Renal pelvis (tissue), 1 donor: ENCODE measurements at regions not wholly inside any gene's neighbourhood (a gene's known extent, or its start where the extent isn't known, plus 50 kb on each side); places are given as distances from the start of the nearest gene placed in this dataset.
A peak's percentile ranks its signal among the peaks of the same experiment; 100 is the strongest.
"Not testable (repeated sequence)": the region's sequence is repeated elsewhere in the genome, so short reads cannot be mapped to it uniquely, and the experiment has no call there.

Experiments used
- DNase-seq: peaks from one replicate; pipeline ENCODE4 v3.0.0-alpha.2; 2013

DNA sequence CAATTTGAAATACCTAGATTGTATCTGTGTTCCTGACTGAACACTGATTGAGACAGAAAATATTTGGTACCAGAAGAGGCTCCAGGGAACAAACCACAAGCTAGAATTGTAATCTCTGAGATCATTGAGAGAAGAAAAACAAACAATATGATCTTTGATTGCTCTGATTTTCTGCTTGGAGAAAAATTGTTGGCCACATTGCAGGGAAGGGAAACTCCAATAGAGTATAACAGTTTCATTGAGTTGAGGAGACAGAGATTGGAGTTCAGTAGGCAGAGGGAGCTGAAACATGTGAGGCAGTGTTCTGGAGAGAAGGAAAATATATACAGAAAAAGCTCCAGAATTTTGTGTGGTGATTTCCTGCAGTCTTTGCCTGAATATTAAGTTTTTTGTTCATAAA lies 158.2 kb downstream of the C4orf33 start:
- no peak for DNase-seq

DNA sequence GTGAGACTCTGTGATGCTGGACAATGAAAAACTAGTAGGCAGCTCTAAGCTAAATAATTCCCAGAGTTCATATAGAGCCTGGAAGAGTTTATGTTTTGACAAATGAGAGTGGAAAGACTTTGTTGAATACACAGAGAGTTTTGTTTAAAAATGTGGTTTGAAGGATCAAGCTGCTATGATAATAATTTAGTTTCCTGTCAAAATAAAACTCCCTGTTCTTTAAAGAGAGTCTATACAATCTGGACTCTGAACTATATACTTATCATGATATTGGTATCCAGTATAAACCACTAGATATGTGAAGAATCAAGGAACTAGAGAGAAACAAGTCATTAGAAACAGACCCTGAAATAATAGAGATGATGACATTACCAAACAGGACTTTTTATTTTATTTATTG lies 158.6 kb downstream of the C4orf33 start:
- DNase-seq: no peak

DNA sequence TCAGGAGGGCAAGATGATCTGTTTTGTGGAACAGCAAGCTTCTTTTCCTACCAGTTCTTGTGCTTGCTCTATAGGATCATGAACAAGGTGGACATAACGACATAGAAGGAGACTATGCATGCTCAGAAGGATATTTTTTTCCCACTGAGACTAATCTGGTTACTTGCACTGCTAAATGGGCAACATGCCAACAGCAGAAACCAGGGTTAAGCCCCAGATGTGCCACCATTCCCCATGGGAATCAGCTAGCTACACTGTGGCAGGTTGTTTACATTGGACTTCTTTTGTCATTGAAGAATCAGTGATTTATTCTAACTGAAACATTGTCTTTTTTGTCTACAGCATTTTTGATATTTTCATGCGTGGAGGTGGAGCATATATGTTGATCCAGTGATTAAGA lies 165.6 kb downstream of the C4orf33 start:
- DNase-seq: no peak

DNA sequence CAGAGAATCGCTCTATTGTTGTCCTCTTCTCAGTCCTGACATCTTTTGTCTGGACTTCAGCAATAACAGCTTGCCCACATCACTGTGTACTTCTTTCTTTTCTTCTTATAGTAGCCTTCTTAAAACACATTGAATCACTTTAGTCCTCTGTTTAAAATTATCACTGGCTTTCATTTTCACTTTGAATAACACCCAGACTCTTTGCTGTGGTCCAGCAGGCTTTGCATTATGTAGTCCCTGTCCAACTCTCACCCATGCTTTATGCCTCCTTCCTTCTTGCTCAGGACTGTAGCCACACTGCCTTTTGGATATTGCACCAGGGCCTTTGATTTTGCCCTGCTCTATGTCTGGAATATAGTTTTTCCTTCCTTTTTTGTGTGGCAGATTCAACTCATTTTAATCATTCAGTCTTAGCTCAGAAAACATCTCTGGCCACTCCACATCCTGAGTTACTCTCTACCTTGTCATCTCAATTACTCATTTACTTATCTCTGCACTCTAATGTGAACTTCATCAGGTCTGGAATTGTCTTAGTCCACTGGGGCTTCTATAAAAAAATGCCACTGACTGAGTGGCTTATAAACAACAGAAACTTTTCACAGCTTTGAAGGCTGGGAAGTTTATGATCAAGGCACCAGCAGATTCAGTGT lies 168.2 kb downstream of the C4orf33 start:
- DNase-seq: no peak

DNA sequence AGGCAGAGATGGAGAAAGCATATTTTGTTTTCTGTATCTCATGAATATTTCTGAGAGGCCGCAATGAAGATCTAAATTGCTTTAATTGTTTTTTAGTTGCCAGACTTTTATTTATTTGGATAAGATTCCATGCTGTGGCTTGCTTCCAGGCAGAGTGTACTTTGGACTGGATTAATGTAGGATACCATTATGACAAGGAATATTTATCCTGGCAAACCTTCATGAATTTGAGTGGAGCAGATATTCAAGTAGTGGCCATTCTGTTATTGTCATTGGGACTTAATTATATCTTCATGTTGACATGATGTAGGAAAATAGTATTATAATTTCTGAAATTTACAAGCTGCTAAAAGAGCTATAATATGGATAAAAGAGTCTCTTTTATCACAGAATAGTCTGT lies 182.9 kb downstream of the C4orf33 start:
- peak; percentile 12 for DNase-seq

DNA sequence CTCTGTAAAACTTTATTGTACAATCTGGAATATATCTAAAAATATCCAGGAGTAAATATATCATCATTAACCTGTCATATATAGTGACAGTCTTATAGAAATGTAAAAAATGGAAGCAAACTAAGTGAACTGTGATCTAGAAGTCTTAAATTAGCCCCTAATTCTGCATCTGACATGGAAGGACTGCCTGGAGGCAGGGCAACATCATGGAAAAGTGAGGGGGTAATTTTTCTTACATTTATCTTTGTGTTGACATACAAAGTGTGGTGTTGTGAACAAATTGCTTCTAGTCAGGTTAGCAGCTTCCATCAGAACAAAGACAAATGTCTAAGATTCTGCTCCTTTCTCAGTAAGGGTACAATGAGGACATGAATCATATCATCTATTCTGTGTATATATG lies 186.3 kb downstream of the C4orf33 start:
- no peak for DNase-seq

DNA sequence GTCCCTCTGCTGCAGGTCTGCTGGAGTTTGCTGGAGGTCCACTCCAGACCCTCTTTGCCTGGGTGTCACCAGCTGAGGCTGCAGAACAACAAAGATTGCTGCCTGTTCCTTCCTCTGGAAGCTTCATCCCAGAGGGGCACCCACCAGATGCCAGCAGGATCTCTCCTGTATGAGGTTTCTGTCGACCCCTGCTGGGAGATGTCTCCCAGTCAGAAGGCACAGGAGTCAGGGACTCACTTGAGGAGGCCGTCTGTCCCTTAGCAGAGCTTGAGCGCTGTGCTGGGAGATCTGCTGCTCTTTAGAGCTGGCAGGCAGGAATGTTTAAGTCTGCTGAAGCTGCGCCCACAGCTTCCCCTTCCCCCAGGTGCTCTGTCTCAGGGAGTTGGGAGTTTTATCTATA lies 196.2 kb downstream of the C4orf33 start:
- not testable (repeated sequence) for DNase-seq

DNA sequence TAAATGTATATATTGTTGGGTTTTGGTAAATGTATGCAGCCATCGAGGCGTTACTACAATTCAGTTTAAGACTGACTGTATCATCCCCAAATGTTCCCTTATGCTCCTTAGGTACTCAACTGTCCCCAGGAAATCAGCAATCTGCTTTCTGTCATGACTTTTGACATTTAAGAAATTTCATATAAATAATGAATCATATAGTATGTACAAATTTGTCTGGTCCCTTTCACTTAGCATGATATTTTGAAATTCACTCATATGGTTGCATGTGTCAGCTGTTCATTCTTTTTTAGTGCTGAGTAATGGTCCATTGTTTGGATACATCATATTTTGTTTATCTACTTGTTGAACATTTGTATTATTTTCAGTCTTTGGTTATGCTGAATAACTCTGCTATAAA lies 218.8 kb downstream of the C4orf33 start:
- no peak for DNase-seq

DNA sequence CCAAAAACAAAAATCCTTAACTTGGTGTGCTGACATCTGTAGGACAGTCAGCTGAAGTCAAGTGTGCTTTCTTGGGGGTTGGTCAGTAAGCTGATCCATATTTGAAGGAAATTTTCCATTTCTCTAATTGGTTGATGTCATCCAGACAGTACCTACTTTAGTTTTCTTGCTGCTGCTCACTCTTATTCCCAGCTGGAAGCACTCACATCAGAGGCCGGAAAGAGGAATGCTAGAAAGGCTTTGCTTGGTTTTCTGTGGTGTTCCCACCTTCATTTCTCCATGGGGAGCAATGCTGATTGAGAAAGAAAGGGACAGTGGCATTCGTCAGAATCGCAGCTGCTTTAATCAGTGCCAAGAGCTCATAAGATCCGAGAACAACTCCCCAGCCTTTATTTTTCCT lies 227.0 kb downstream of the C4orf33 start:
- no peak for DNase-seq

DNA sequence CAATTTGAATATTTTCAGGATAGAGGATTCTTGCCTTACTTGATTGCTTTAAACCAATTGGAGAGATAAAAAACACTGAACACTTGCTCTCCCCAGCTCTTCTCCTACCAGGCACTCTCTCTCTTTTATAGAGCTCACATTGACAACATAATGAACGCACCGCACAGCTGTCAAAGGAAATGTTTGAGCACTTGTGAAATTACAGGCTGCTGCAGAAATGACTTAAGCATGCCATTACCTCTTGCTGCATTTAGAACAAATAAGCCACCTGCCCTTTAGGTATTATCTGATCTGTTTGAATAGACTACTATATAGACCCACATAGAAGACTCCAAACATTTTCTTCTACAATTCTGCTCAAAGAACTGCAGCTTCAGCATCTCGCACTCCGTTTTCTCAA lies 227.7 kb downstream of the C4orf33 start:
- DNase-seq: no peak

DNA sequence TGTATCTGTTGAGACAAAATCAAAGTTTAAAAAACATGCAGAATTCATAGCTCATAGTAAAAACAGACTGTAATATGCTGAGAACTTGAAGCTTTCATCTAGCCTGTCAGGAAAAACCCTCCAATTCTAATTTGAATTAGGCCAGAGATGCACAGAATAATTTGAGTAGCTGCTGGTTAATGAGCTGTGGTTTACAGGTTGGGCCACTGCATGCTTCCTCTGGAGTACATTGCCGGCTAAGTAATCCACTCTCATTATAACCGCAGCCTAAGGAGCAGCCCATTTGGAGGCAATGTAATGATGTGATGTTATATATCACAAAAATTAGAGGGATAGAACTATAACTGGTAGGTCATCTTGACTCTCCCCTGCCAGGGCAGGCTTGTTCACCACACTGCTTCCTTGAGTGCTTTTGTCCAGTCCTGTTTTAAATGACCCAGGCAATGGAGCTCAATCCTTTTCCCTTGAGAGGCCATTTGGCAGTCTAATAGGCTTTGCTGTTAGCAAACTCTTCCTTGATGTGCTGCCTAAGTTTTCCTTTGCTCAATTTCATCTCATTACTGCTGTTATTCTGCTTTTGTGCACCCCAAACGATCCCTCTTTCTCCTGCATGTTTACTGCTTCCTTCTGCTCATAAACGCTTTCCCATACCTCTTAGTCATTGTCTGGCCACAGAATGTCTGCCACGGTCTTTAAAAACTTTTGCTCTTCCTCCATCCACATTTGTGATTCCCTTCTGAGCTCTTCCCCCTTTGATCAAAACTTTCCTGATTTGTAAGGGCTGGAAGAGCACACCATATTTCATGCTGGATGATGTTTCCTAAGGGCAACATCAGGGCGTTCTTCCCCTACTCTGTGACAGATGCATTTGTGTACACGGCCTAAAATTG lies 230.9 kb downstream of the C4orf33 start:
- DNase-seq: no peak

DNA sequence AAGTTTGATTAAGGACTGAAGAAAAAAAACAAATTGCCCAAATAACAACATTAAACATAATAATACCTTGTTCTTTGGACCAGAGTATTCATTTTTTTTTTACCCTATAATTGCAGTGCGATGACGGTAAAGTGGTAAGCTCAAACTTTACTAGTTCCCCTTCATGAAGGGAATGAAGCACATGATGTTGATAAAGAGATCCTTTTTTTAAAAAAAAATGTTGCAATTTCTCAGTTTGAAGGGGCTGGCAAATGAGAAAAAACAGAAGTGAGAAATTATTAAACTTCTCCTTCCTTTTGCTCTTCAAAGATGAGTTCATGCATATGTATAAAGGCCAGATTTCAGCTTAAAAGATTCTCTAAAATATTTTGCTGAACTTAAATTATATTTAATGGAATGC lies 231.7 kb downstream of the C4orf33 start:
- no peak for DNase-seq

DNA sequence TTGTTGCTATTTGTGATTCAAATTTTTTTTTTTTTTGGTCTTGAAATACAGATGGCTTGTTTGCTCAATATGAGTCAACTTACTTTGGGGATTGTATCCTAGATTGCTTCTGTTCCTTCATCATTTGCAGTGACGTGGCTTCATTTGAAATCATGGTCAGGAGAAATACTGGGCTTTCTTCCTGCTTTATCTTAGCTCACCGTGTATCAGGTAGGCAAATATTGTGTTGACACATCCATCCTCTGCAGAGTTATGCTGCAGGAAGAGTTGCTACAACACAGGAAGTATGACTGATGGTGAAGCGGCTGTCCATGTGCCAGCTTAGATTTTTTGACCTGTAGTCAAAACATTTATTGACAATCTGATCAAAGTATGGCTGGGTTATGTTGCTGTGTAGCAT lies 232.2 kb downstream of the C4orf33 start:
- no peak for DNase-seq

DNA sequence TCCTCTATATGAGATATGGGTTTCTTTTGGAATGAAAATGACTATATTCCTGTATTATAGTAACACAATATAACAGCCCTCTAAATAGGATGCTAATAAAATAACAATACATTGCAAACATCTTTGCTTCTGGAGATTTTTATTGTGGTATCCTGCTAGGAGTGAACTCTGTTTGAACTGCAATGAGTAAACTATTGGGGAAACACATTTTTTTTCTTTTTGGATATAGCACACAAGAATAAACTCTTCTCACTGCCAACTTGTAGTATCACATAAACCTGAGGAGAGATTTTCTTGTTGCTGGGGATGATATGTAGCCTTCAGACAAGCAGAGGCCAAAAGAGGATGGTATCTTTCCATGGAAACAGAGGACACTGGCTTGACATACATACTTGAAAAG lies 238.2 kb downstream of the C4orf33 start:
- no peak for DNase-seq

DNA sequence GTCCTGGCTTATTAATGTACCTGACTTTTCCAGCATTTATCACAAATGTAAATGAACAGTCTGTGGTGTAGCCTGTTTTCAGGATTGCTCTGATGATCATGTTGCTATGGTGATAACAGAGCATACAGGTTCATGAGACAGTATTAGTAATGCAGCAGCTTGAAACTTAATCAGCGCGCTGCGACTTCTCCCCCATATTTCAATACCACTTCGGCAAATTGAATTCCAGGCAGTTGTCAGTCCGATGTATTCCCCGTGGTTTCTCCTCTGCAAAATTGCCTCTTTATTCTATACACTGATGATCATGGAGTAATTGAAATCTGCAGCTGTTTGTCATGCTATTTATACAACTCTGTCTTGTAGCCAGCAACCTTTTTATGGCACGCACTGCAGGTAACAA lies 239.3 kb downstream of the C4orf33 start:
- DNase-seq: peak; percentile 31

DNA sequence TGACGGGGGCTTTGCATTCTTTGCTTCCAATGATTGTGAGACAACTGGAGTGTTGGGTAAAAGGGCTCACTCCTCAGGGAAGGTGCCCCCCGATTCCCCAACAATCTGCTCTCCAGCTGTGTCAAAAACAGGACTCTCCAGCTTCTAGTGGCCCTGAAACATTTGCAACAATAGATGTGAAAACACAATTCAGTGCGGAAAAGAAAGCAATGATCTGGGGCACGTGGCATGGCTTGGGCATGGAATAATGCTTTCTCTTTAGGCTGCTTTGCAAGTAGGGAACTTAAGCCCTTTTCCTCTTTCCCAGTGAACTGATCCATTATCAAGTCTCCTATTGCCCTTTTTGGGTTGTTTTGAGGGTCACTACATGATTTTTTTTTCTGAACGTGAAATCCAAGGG lies 239.9 kb downstream of the C4orf33 start:
- no peak for DNase-seq

DNA sequence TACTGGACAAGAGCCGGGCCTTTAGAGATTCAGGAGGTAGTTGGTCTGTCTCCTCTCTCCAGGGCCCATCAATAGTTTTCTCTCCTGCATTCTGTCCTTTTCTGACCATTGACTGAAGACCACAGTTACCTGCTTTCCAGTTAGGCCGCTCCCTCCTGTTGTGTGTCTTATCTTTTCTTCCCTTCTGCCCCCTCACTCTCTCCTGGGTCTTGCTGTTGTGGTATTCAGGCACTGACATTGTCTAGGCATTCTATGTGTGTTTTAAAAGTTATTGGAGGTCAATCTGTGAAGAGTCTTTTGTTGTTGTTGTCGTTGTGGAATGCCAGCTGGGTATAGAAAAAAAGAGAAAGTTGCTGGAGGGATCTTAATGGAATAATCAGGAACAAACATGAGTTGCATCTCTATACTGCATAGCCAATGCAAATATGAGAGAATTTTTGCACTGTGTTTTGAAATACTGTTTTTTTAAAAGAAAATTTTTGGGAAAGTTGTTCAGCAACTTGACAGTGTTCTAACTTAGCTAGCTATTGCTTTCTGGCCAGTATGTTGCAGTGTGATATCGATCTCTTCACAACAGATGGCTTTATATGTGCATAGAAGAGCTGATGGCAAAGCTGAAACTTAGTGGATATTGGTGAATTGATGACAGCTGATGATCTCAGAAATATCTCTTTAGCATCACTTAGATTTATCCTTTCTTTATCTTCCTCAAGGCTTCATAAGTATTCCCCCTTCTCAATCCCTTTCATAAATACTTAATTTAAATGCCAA lies 240.7 kb downstream of the C4orf33 start:
- DNase-seq: no peak

DNA sequence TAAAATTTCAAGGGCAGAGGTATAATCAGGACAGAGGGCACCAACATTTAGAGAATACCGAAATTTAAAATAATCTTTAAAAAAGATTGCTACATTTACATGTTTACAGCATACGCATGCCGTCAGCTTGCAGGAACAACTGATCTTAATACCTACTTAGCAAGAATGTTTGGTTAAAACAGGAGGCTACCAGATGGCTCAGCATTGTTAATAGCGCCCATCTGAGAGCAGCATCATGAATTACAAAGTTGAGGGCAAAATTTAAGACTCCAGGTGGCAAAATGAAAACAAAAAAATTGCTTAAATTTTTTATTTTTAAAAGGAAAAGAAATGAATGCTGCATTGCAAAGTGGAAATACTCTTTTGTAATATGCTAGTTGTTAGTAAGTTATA lies 241.3 kb downstream of the C4orf33 start:
- DNase-seq: no peak

DNA sequence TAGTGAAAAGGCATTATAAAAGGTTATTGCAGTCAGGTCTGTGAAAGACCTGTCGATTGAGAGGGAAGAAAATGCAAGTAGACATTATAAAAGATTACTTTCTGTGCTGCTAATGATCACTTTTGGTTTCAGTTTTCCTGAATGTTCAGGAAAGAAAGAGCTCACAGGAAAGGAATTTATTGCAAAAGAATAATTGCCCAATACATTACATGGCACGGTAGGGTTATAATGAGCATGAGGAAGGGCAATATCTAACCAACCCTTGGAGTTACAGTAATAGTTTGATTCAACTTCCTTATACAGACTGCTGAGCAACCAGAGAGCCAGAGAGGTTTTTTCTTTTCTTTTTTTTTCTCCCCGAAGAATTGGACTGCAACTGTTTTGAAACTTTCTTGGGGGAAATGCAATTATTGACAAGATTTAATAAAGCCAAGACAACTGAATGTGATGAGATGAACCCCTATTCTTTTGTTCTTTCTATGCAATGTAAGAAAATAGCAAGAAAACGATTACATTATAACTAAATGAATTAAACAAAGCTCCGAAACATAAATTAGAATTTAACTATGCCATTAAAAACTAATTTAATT lies 247.0 kb downstream of the C4orf33 start:
- DNase-seq: no peak

DNA sequence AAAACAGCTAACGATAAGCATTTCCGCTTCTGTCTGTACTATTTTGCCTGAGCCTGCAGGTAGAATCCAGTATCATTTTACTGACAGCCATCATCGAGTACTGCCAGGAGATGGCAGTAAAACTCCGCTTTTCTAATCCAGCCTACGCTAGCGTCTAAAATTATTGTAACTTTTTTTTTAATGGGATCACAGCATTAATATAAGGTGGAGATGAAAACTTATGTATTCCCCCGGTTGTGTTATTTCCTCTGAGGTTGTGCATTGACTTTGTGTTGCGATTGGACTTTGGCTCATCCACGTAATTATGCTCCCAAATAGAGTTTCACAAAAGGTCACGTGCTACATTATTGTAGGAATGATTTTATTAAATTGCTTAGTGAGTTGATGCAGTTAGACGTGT lies 248.1 kb downstream of the C4orf33 start:
- peak; percentile 36 for DNase-seq

DNA sequence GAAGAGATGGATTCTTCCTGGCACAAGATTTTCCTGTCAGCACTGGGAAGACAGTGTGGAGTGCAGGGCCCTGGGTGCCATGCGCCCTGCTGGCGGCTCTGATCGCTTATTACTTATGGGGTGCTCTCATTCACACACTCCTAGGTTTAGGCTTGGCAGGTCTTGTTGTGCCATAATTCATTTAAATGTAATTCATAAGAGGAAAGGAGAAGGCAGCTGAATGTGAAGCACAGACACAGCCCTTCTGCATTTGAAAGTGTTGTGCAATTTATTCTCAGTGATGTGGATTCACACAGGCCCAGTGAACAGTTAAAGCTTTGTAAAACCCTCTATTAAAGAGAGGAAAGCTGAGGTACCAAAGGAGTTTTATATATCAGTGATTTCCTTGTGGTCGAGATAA lies 249.7 kb downstream of the C4orf33 start:
- no peak for DNase-seq

DNA sequence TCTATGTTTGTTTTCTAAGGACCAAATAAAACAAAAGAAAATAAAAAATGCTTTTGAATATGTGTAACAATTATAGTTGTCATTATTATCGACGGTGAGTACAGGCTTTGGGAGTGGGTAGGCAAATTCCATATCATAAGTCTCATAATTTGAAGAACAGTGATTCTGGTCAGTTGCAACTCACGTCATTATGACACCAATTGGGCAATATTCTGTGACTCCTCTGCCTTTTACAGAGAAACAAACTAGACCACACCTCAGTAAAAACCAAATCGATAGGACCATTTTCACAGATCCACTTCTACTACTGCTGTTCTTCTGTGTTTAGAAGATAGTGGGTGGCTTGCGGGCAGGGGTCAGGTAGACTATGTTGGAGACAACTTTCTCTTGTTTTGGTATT lies 250.1 kb downstream of the C4orf33 start:
- no peak for DNase-seq

DNA sequence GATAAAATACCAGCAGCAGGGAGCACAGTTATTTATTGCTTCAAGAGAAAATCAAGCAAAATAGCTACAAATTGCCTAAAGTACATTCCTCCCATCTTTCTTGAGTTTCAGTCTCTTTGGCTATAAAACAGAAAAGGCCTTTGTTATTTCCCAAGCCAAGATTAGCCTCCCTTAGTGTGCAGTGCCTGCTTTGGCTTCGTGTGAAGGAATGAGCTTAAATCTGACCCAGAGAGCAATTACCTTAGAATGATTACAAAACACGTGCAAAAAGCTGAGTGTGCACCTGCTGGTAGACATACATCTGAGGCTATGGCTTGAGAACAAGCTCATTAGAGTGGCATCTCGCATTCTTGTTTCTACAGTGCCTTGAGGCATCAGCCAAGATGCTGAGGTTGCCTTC lies 250.8 kb downstream of the C4orf33 start:
- DNase-seq: no peak
